A673 (cell line): ENCODE measurements at regions not wholly inside any gene's neighbourhood (a gene's known extent, or its start where the extent isn't known, plus 50 kb on each side); places are given as distances from the start of the nearest gene placed in this dataset.

Experiments
- BruUV-seq: library from RNA; stranded (reverse); fragments of 400-500 nt; replicated peaks from 2 replicates; lab custom pipeline; 2021; lab: Mats Ljungman, UMichigan
- CTCF ChIA-PET: fragments of 300-600 bp; sonication (Branson Sonifier 250); formaldehyde crosslinking; loops from one replicate; lab custom pipeline; 2022; ENCODE audit warnings: antibody characterized with exemption; lab: Charles Lee
- POLR2A ChIA-PET: fragments of 300-600 bp; sonication (Branson Sonifier 250); formaldehyde crosslinking; loops from one replicate; lab custom pipeline; 2022; ENCODE audit warnings: antibody characterized with exemption; ENCODE audit not compliant: low non-redundant PET; lab: Charles Lee
- DNase-seq: peaks from one replicate; pipeline ENCODE4 v3.0.0-alpha.2; 2015; ENCODE audit warnings: low spot score
- H3K27ac ChIP-seq: fragments of 200-600 bp; sonication (generic); 2 replicates; pipeline ENCODE4 v1.5.1; 2016; ENCODE audit warnings: mixed run types, low read depth, mild to moderate bottlenecking, mixed read lengths, antibody characterized with exemption, low read length; ENCODE audit not compliant: poor library complexity, severe bottlenecking
- H3K27me3 ChIP-seq: fragments of 200-600 bp; sonication (generic); replicated peaks from 2 replicates; pipeline ENCODE4 v1.6.1; 2017; ENCODE audit warnings: mixed run types, low read depth, mild to moderate bottlenecking, mixed read lengths, antibody characterized with exemption, low read length; ENCODE audit not compliant: insufficient read depth, poor library complexity
- H3K36me3 ChIP-seq: fragments of 200-600 bp; sonication (generic); 2 replicates; pipeline ENCODE4 v1.6.1; 2016; ENCODE audit warnings: mixed run types, mild to moderate bottlenecking, mixed read lengths, antibody characterized with exemption, low read length; ENCODE audit not compliant: insufficient read depth, poor library complexity, severe bottlenecking
- H3K4me1 ChIP-seq: fragments of 200-600 bp; sonication (generic); 2 replicates; pipeline ENCODE4 v1.6.1; 2017; ENCODE audit warnings: mixed run types, mild to moderate bottlenecking, mixed read lengths, antibody characterized with exemption, low read length; ENCODE audit not compliant: insufficient read depth, poor library complexity, severe bottlenecking
- H3K4me3 ChIP-seq: fragments of 200-600 bp; sonication (generic); 2 replicates; pipeline ENCODE4 v1.5.1; 2016; ENCODE audit warnings: low read depth, mixed run types, mild to moderate bottlenecking, mixed read lengths, low read length; ENCODE audit not compliant: poor library complexity, severe bottlenecking
- H3K9me3 ChIP-seq: fragments of 200-600 bp; sonication (generic); 2 replicates; pipeline ENCODE4 v1.6.1; 2016; ENCODE audit warnings: mixed run types, low read depth, mild to moderate bottlenecking, mixed read lengths, antibody characterized with exemption, low read length; ENCODE audit not compliant: poor library complexity, severe bottlenecking
- EZH2 ChIP-seq: fragments of 200-600 bp; sonication (generic); IDR thresholded peaks from 2 replicates; pipeline ENCODE4 v1.6.1; 2017; ENCODE audit warnings: borderline replicate concordance, low read depth, mild to moderate bottlenecking, mixed read lengths, antibody characterized with exemption, low read length; ENCODE audit not compliant: poor library complexity, severe bottlenecking
- intact Hi-C: fragments of 100-400 bp; cut with micrococcal nuclease; formaldehyde crosslinking; loops from one replicate; pipeline ENCODE4 v1.10.0; 2022; ENCODE audit not compliant: unreplicated experiment
- TF ChIP-seq, protein P1 (sequence below): fragments of 300-800, 200-600 bp; sonication (generic); conservative IDR thresholded peaks from 2 replicates; pipeline ENCODE4 v1.5.1; 2017; ENCODE audit warnings: low read depth, mild to moderate bottlenecking, antibody characterized with exemption, low read length, moderate library complexity, mixed read lengths

DNA sequence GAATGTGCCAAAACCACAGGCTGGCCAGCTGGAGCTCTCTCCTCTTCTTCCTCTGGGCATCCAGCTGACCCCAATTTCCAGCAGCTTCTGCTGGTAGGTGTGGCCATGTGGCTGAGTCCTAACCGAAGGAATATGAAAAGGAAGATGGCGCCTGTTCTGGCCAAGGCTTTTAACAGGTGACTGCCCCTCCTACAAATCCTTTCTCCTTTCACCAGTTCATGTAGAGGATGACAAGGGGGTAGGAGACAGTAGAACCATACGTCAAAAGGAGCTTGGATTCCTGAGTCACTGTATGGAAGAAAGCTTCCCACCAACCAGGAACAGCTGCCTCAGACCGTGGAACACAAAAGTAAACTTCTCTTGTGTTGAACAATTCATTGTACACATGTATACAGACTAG is 316.7 kb upstream of the IGF1R start:
- ChIA-PET CTCF (no interaction called here), POLR2A (interaction anchor here (0.6 kb wide), 1 partner anchor 10 kb away, joined by 3 read pairs; no protein-coding TSS in a partner anchor)
- intact Hi-C loops, result no loop called here
- no peak overlapping the region for H3K4me3 ChIP-seq
- BruUV-seq, result no TSS peak
- no peaks in the 10 kb centered on the region for H3K27me3 ChIP-seq
- H3K9me3 ChIP-seq, result no peaks in the 10 kb centered on the region
- TF ChIP-seq, protein P1, sequence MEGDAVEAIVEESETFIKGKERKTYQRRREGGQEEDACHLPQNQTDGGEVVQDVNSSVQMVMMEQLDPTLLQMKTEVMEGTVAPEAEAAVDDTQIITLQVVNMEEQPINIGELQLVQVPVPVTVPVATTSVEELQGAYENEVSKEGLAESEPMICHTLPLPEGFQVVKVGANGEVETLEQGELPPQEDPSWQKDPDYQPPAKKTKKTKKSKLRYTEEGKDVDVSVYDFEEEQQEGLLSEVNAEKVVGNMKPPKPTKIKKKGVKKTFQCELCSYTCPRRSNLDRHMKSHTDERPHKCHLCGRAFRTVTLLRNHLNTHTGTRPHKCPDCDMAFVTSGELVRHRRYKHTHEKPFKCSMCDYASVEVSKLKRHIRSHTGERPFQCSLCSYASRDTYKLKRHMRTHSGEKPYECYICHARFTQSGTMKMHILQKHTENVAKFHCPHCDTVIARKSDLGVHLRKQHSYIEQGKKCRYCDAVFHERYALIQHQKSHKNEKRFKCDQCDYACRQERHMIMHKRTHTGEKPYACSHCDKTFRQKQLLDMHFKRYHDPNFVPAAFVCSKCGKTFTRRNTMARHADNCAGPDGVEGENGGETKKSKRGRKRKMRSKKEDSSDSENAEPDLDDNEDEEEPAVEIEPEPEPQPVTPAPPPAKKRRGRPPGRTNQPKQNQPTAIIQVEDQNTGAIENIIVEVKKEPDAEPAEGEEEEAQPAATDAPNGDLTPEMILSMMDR, result no peak
- TF ChIP-seq EZH2, result no peak
- H3K27ac ChIP-seq, result no peak overlapping the region
- H3K4me1 ChIP-seq, result no peaks in the 10 kb centered on the region
- DNase-seq, result no peak
- H3K36me3 ChIP-seq, result no peaks in the 10 kb centered on the region

DNA sequence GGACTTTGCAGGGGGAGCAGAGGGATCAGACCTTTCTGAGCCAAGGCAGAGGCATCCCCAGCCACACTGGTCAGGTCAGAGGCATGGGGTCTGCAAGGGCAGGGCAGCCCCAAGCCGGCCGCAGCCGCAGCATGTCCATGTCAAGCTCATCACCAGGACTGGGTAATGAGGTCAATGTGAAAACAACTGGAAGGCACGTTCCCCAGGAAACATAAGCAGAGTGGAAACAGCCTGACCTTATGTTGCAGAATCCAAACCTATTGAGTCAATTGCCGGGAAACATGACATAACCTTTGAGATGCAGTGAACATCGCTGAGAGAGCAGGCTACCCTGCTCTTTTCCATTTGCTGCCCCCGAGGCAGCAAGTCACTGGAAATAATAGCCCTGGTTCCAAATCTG is 315.1 kb upstream of the IGF1R start:
- H3K9me3 ChIP-seq, result no peaks in the 10 kb centered on the region
- BruUV-seq, result no TSS peak
- TF ChIP-seq, protein P1, result no peak
- no peak for TF ChIP-seq EZH2
- H3K4me1 ChIP-seq, result no peaks in the 10 kb centered on the region
- no peaks in the 10 kb centered on the region for H3K27me3 ChIP-seq
- DNase-seq, result no peak
- H3K27ac ChIP-seq, result no peak overlapping the region
- ChIA-PET POLR2A (no interaction called here), CTCF (no interaction called here)
- no peak overlapping the region for H3K4me3 ChIP-seq
- intact Hi-C loops, result no loop called here
- H3K36me3 ChIP-seq, result no peaks in the 10 kb centered on the region

DNA sequence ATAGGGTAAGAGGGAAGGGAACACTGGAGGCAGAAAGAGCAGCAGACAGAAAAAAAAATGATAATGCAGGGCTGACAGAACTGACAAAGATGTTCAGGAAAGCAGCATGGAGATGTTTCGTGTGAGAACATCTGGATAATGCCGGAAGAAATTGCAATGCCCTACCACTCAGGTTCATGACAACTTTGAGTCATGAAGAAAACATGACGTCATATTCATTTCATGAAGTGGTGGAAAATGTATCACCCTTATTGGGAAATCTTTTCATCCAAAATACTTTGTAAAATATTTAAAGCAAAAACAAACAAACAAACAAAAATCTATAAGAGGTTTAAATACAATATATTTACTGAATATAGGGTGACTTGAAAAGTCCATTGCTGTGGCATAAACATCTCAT is 305.4 kb upstream of the IGF1R start:
- ChIA-PET POLR2A (no interaction called here), CTCF (no interaction called here)

More for the DNA sequence above, 305.4 kb upstream of the IGF1R start:
- no peaks in the 10 kb centered on the region for H3K4me1 ChIP-seq
- no peak for TF ChIP-seq EZH2
- TF ChIP-seq, protein P1, result no peak
- intact Hi-C loops, result no loop called here
- H3K27ac ChIP-seq, result no peak overlapping the region
- H3K36me3 ChIP-seq, result no peaks in the 10 kb centered on the region
- H3K4me3 ChIP-seq, result no peak overlapping the region
- no TSS peak for BruUV-seq
- H3K27me3 ChIP-seq, result no peaks in the 10 kb centered on the region
- no peak for DNase-seq
- no peaks in the 10 kb centered on the region for H3K9me3 ChIP-seq
